ENCODE measurements at regions not wholly inside any gene's neighbourhood (a gene's known extent, or its start where the extent isn't known, plus 50 kb on each side); places are given as distances from the start of the nearest gene placed in this dataset.

- DNase-seq (ENCODE audit: low spot score), result no peak
Observed at GRCh38 chr12:3336606-3337311, 154.2 kb upstream of the PRMT8 start.

GRCh38 chr12:3337944-3338343, 153.1 kb upstream of the PRMT8 start:
- DNase-seq (ENCODE audit: low spot score), result no peak

- no peak for DNase-seq (ENCODE audit: low spot score)
Observed at GRCh38 chr12:3339221-3339620, 151.8 kb upstream of the PRMT8 start.

GRCh38 chr12:3341594-3341993, 149.4 kb upstream of the PRMT8 start:
- DNase-seq (ENCODE audit: low spot score), result no peak

GRCh38 chr12:3342051-3342450, 149.0 kb upstream of the PRMT8 start:
- DNase-seq (ENCODE audit: low spot score), result peak; percentile 41

GRCh38 chr12:3348055-3348454, 142.9 kb upstream of the PRMT8 start:
- no peak for DNase-seq (ENCODE audit: low spot score)

- DNase-seq (ENCODE audit: low spot score), result no peak
Observed at GRCh38 chr12:3350432-3350831, 140.6 kb upstream of the PRMT8 start.

- DNase-seq (ENCODE audit: low spot score), result no peak
Observed at GRCh38 chr12:3351731-3352130, 139.3 kb upstream of the PRMT8 start.

- no peak for DNase-seq (ENCODE audit: low spot score)
Observed at GRCh38 chr12:3352230-3352629, 138.8 kb upstream of the PRMT8 start.

- no peak for DNase-seq (ENCODE audit: low spot score)
Observed at GRCh38 chr12:3353621-3354020, 137.4 kb upstream of the PRMT8 start.

GRCh38 chr12:3354586-3354985, 136.4 kb upstream of the PRMT8 start:
- no peak for DNase-seq (ENCODE audit: low spot score)

- no peak for DNase-seq (ENCODE audit: low spot score)
Observed at GRCh38 chr12:3355378-3355900, 135.6 kb upstream of the PRMT8 start.

GRCh38 chr12:3357950-3358525, 133.0 kb upstream of the PRMT8 start:
- DNase-seq (ENCODE audit: low spot score), result no peak

GRCh38 chr12:3359478-3359877, 131.5 kb upstream of the PRMT8 start:
- no peak for DNase-seq (ENCODE audit: low spot score)

GRCh38 chr12:3361146-3361545, 129.9 kb upstream of the PRMT8 start:
- DNase-seq (ENCODE audit: low spot score), result no peak

GRCh38 chr12:3362737-3363136, 128.3 kb upstream of the PRMT8 start:
- DNase-seq (ENCODE audit: low spot score), result no peak

GRCh38 chr12:3363608-3364007, 127.4 kb upstream of the PRMT8 start:
- DNase-seq (ENCODE audit: low spot score), result no peak

GRCh38 chr12:3364226-3364625, 126.8 kb upstream of the PRMT8 start:
- no peak for DNase-seq (ENCODE audit: low spot score)

GRCh38 chr12:3364661-3365462, 126.1 kb upstream of the PRMT8 start:
- no peak for DNase-seq (ENCODE audit: low spot score)

GRCh38 chr12:3365463-3366411, 125.3 kb upstream of the PRMT8 start:
- peak; percentile 31 for DNase-seq (ENCODE audit: low spot score)

GRCh38 chr12:3366451-3367110, 124.4 kb upstream of the PRMT8 start:
- no peak for DNase-seq (ENCODE audit: low spot score)

Data from AG08396 (cell line).